IMR-90 (cell line): ENCODE measurements at regions not wholly inside any gene's neighbourhood (a gene's known extent, or its start where the extent isn't known, plus 50 kb on each side); places are given as distances from the start of the nearest gene placed in this dataset.

Experiments
- ATAC-seq: fragments of 200-7000 bp; cut with Tn5 transposase; 2 replicates; pipeline ENCODE4 v1.9.1; 2020; ENCODE audit warnings: low read depth, mild to moderate bottlenecking, moderate library complexity
- BruUV-seq: library from RNA; stranded (reverse); fragments of 400-500 nt; replicated peaks from 2 replicates; lab custom pipeline; 2021; lab: Mats Ljungman, UMichigan
- CTCF ChIA-PET: fragments of 300-600 bp; formaldehyde crosslinking; extraction: SDS; loops from one replicate; lab custom pipeline; 2021; ENCODE audit warnings: antibody characterized with exemption; lab: Yijun Ruan, JAX
- POLR2A ChIA-PET: fragments of 300-600 bp; sonication (Branson Sonifier 250); formaldehyde crosslinking; loops from one replicate; lab custom pipeline; 2022; ENCODE audit warnings: antibody characterized with exemption; ENCODE audit not compliant: unreplicated experiment; lab: Charles Lee
- DNase-seq: peaks from one replicate; pipeline ENCODE4 v3.0.0; 2013
- H2AFZ ChIP-seq: replicated peaks from 2 replicates; pipeline ENCODE3; 2013; ENCODE audit warnings: low read length, mild to moderate bottlenecking; ENCODE audit not compliant: poor library complexity
- H2AK5ac ChIP-seq: 2 replicates; pipeline ENCODE4 v1.6.1; 2013; ENCODE audit warnings: low read depth, low read length, inconsistent platforms
- H2AK9ac ChIP-seq: replicated peaks from 2 replicates; pipeline ENCODE3; 2013; ENCODE audit warnings: mild to moderate bottlenecking, low read depth, low read length, moderate library complexity; ENCODE audit not compliant: poor library complexity
- H2BK120ac ChIP-seq: 2 replicates; pipeline ENCODE4 v1.6.1; 2013; ENCODE audit warnings: low read depth, low read length, inconsistent platforms
- H2BK15ac ChIP-seq: 3 replicates; pipeline ENCODE4 v1.6.1; 2013; ENCODE audit warnings: low read depth, low read length, inconsistent platforms
- H2BK20ac ChIP-seq: 2 replicates; pipeline ENCODE4 v1.6.1; 2013; ENCODE audit warnings: low read depth, mild to moderate bottlenecking, inconsistent platforms, low read length, moderate library complexity
- H2BK5ac ChIP-seq: 2 replicates; pipeline ENCODE4 v1.6.1; 2013; ENCODE audit warnings: mild to moderate bottlenecking, low read depth, low read length, inconsistent platforms; ENCODE audit not compliant: poor library complexity, severe bottlenecking
- H3K14ac ChIP-seq: replicated peaks from 2 replicates; pipeline ENCODE4 v1.6.1; 2013; ENCODE audit warnings: low read depth, low read length, inconsistent platforms
- H3K18ac ChIP-seq: 2 replicates; pipeline ENCODE4 v1.6.1; 2013; ENCODE audit warnings: low read depth, low read length, control low read depth
- H3K23ac ChIP-seq: 2 replicates; pipeline ENCODE4 v1.6.1; 2013; ENCODE audit warnings: low read depth, low read length, inconsistent platforms
- H3K27ac ChIP-seq: 2 replicates; pipeline ENCODE4 v1.5.1; 2013; ENCODE audit warnings: mild to moderate bottlenecking, control low read depth, low read length; ENCODE audit not compliant: insufficient read depth
- H3K27me3 ChIP-seq: 2 replicates; pipeline ENCODE4 v1.6.1; 2013; ENCODE audit warnings: low read length; ENCODE audit not compliant: control insufficient read depth, insufficient read depth
- H3K36me3 ChIP-seq: 2 replicates; pipeline ENCODE4 v1.6.1; 2013; ENCODE audit warnings: low read length, mixed read lengths; ENCODE audit not compliant: control insufficient read depth, insufficient read depth
- H3K4ac ChIP-seq: 2 replicates; pipeline ENCODE4 v1.6.1; 2013; ENCODE audit warnings: low read depth, low read length, inconsistent platforms
- H3K4me1 ChIP-seq: 2 replicates; pipeline ENCODE4 v1.6.1; 2013; ENCODE audit warnings: low read length, mixed read lengths; ENCODE audit not compliant: control insufficient read depth, insufficient read depth
- H3K4me2 ChIP-seq: 2 replicates; pipeline ENCODE4 v1.6.1; 2013; ENCODE audit warnings: low read depth, mild to moderate bottlenecking, control low read depth, low read length, moderate library complexity
- H3K4me3 ChIP-seq: 2 replicates; pipeline ENCODE4 v1.5.1; 2013; ENCODE audit warnings: low read depth, mild to moderate bottlenecking, control low read depth, low read length, moderate library complexity; ENCODE audit not compliant: insufficient read depth
- H3K56ac ChIP-seq: 2 replicates; pipeline ENCODE4 v1.6.1; 2013; ENCODE audit warnings: low read length, inconsistent platforms; ENCODE audit not compliant: insufficient read depth; ENCODE audit errors: extremely low read depth
- H3K79me1 ChIP-seq, 2 experiments: 2 replicates each; pipeline ENCODE4 v1.6.1; 2013; ENCODE audit warnings: low read length in 2 of 2, inconsistent platforms in 1 of 2, low read depth in 1 of 2
- H3K9ac ChIP-seq: 2 replicates; pipeline ENCODE4 v1.6.1; 2013; ENCODE audit warnings: low read depth, low read length, control low read depth
- H3K9me1 ChIP-seq: 2 replicates; pipeline ENCODE4 v1.6.1; 2013; ENCODE audit warnings: low read length, inconsistent platforms; ENCODE audit not compliant: insufficient read depth
- H3K9me3 ChIP-seq: 2 replicates; pipeline ENCODE4 v1.6.1; 2013; ENCODE audit warnings: low read length; ENCODE audit not compliant: control insufficient read depth, insufficient read depth
- H4K20me1 ChIP-seq: 2 replicates; pipeline ENCODE4 v1.6.1; 2013; ENCODE audit warnings: low read length, inconsistent platforms; ENCODE audit not compliant: insufficient read depth
- H4K5ac ChIP-seq: 2 replicates; pipeline ENCODE4 v1.6.1; 2013; ENCODE audit warnings: mild to moderate bottlenecking, low read depth, low read length, control low read depth
- H4K8ac ChIP-seq, 2 experiments: 2 replicates each; pipeline ENCODE4 v1.6.1; 2013; ENCODE audit warnings: low read depth in 2 of 2, low read length in 2 of 2, control low read depth in 1 of 2, inconsistent platforms in 1 of 2
- H4K91ac ChIP-seq: 2 replicates; pipeline ENCODE4 v1.6.1; 2013; ENCODE audit warnings: low read depth, low read length, inconsistent platforms; ENCODE audit not compliant: insufficient read depth
- BHLHE40 ChIP-seq: fragments of 150-350 bp; IDR thresholded peaks from 2 replicates; pipeline ENCODE4 v1.6.1; 2016; ENCODE audit warnings: mild to moderate bottlenecking, low read depth, low read length
- CEBPB ChIP-seq: IDR thresholded peaks from 2 replicates; pipeline ENCODE4 v1.6.1; 2012; ENCODE audit warnings: low read depth, low read length, improper control_type of control experiment
- CHD1 ChIP-seq: IDR thresholded peaks from 2 replicates; pipeline ENCODE4 v1.6.1; 2012; ENCODE audit warnings: low read depth, low read length, improper control_type of control experiment
- CTCF ChIP-seq: conservative IDR thresholded peaks from 2 replicates; pipeline ENCODE4 v1.5.1; 2012; ENCODE audit warnings: mild to moderate bottlenecking, low read depth, low read length, improper control_type of control experiment
- ELK1 ChIP-seq: fragments of 150-350 bp; IDR thresholded peaks from 2 replicates; pipeline ENCODE4 v1.6.1; 2016; ENCODE audit warnings: low read depth, mild to moderate bottlenecking, low read length, moderate library complexity, borderline replicate concordance
- FOS ChIP-seq: fragments of 150-350 bp; IDR thresholded peaks from 2 replicates; pipeline ENCODE4 v1.6.1; 2016; ENCODE audit warnings: low read depth, low read length
- MAFK ChIP-seq: IDR thresholded peaks from 2 replicates; pipeline ENCODE4 v1.6.1; 2012; ENCODE audit warnings: low read depth, low read length, improper control_type of control experiment
- MXI1 ChIP-seq: IDR thresholded peaks from 2 replicates; pipeline ENCODE4 v1.6.1; 2012; ENCODE audit warnings: low read depth, mild to moderate bottlenecking, low read length, moderate library complexity, borderline replicate concordance
- NFE2L2 ChIP-seq: fragments of 150-350 bp; IDR thresholded peaks from 2 replicates; pipeline ENCODE4 v1.6.1; 2016; ENCODE audit warnings: low read depth, mild to moderate bottlenecking, low read length
- POLR2A ChIP-seq: IDR thresholded peaks from 2 replicates; pipeline ENCODE4 v1.6.1; 2012; ENCODE audit warnings: mild to moderate bottlenecking, low read depth, low read length
- RAD21 ChIP-seq: IDR thresholded peaks from 2 replicates; pipeline ENCODE4 v1.6.1; 2012; ENCODE audit warnings: low read length, improper control_type of control experiment
- RCOR1 ChIP-seq: IDR thresholded peaks from 2 replicates; pipeline ENCODE4 v1.6.1; 2012; ENCODE audit warnings: mild to moderate bottlenecking, low read length, improper control_type of control experiment; ENCODE audit not compliant: insufficient replicate concordance
- RFX5 ChIP-seq: IDR thresholded peaks from 2 replicates; pipeline ENCODE4 v1.8.0; 2012; ENCODE audit warnings: low read depth, mild to moderate bottlenecking, low read length, moderate library complexity
- SMC3 ChIP-seq: fragments of 150-350 bp; IDR thresholded peaks from 2 replicates; pipeline ENCODE4 v1.6.1; 2016; ENCODE audit warnings: low read depth, mild to moderate bottlenecking, antibody characterized with exemption, low read length, moderate library complexity
- USF2 ChIP-seq: fragments of 150-350 bp; IDR thresholded peaks from 2 replicates; pipeline ENCODE4 v1.6.1; 2017; ENCODE audit warnings: mild to moderate bottlenecking, antibody characterized with exemption, low read length, low read depth
- WGBS, 2 experiments: methylation state at CpG; one replicate each; pipeline versions ENCODE4 v1.1.5 to v1.1.7; 2013; ENCODE audit warnings: missing lambda C conversion rate in 2 of 2; ENCODE audit not compliant: insufficient read length in 1 of 2; ENCODE audit errors: extremely low coverage in 2 of 2; 5-methylcytosine and 5-hydroxymethylcytosine counted together
- dilution Hi-C: fragments of 300-500 bp; cut with HindIII; formaldehyde crosslinking; loops from one replicate; pipeline ENCODE4 v1.14.3; 2018; ENCODE audit warnings: low sequenced_read_pairs; ENCODE audit not compliant: unreplicated experiment
- in situ Hi-C: fragments of 300-500 bp; cut with MboI; formaldehyde crosslinking; loops from 3 replicates; pipeline ENCODE4 v1.14.3; 2019; ENCODE audit warnings: low sequenced_read_pairs, inconsistent platforms, mixed read lengths
- intact Hi-C: fragments of 100-400 bp; cut with micrococcal nuclease; formaldehyde crosslinking; loops from 2 replicates; pipeline ENCODE4 v1.10.0; 2022

- Histone ChIP-seq H3K36me3 (no peaks in the 10 kb centered on the region), H2AK5ac (no peak overlapping the region), H3K9me1 (no peaks in the 10 kb centered on the region), H3K4me2 (no peak overlapping the region), H3K4me3 (no peak overlapping the region), H2BK120ac (no peak overlapping the region), H3K4ac (no peak overlapping the region), H4K91ac (no peak overlapping the region), H3K9me3 (no peaks in the 10 kb centered on the region), H3K79me1 (no peaks in the 10 kb centered on the region), H3K56ac (no peak overlapping the region), H2BK5ac (no peak overlapping the region), H3K14ac (no peak overlapping the region), H3K23ac (no peak overlapping the region), H2BK15ac (no peak overlapping the region), H2AFZ (no peak overlapping the region), H2AK9ac (no peak overlapping the region), H3K27ac (no peak overlapping the region), H4K20me1 (no peaks in the 10 kb centered on the region), H2BK20ac (no peak overlapping the region), H3K4me1 (no peaks in the 10 kb centered on the region), H4K8ac (no peak overlapping the region), H3K27me3 (peaks cover 21% of the 10 kb centered on the region), H4K5ac (no peak overlapping the region), H3K18ac (no peak overlapping the region), H3K9ac (no peak overlapping the region)
- in situ Hi-C loops: no loop called here
- dilution Hi-C loops: no loop called here
- ATAC-seq (no peak), DNase-seq (no peak)
- intact Hi-C loops: no loop called here
- ChIA-PET CTCF (no interaction called here), POLR2A (no interaction called here)
- no peak for TF ChIP-seq POLR2A
- TF ChIP-seq RAD21: no peak
- TF ChIP-seq MAFK: no peak
- TF ChIP-seq SMC3: no peak
- TF ChIP-seq RFX5: no peak
- TF ChIP-seq CHD1: no peak
- TF ChIP-seq BHLHE40: no peak
- TF ChIP-seq ELK1: no peak
- TF ChIP-seq RCOR1: no peak
- TF ChIP-seq FOS: no peak
- no peak for TF ChIP-seq CTCF
- TF ChIP-seq USF2: no peak
- no peak for TF ChIP-seq MXI1
- TF ChIP-seq NFE2L2: no peak
- TF ChIP-seq CEBPB: no peak
- BruUV-seq: no TSS peak
- WGBS, 2 experiments: 87% methylated on average over 5 of the region's 11 CpGs; no CpG with 5 or more reads in 1 of the 2 experiments
These were observed 62.9 kb upstream of the CLDN5 start for GRCh38 chr22:19586922-19587684.
